ENCODE measurements at regions not wholly inside any gene's neighbourhood (a gene's known extent, or its start where the extent isn't known, plus 50 kb on each side); places are given as distances from the start of the nearest gene placed in this dataset.
"Not testable (repeated sequence)": the region's sequence is repeated elsewhere in the genome, so short reads cannot be mapped to it uniquely, and the experiment has no call there.

GRCh38 chr3:184472723-184473428 lies 88.7 kb upstream of the EPHB3 start:
- DNase-seq: peak in 1 of 10 donors; percentile 39
- intact Hi-C loops (cut with DNase I): no loop called here

DNA sequence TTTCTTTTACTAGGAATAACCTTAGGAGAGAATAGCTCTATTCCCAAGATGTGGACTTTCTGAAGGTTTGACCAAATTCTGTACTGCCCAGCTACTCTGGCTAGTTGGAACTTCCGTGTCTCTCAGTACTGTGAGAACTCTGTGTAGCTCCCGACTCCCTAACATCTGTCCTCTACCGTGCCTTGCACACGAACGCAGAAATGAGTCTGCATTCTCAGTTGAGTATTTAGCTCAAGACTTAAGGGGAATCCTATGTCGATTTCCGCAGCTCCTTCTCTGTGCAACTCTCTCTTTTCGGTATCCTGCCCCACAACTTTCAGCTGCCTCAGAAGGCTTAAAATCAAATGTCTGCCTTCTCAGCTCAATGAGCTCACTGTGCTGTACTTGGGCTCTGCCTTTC lies 86.7 kb upstream of the EPHB3 start:
- peak in 1 of 10 donors; percentile 12 for DNase-seq
- intact Hi-C loops (cut with DNase I): no loop called here

- intact Hi-C loops (cut with DNase I): no loop called here
- peak in 1 of 10 donors; percentile 8 for DNase-seq
These were observed 83.6 kb upstream of the EPHB3 start for GRCh38 chr3:184477940-184478339.

GRCh38 chr3:184479426-184480126 lies 82.0 kb upstream of the EPHB3 start:
- intact Hi-C loops (cut with DNase I): no loop called here
- no peak for DNase-seq

DNA sequence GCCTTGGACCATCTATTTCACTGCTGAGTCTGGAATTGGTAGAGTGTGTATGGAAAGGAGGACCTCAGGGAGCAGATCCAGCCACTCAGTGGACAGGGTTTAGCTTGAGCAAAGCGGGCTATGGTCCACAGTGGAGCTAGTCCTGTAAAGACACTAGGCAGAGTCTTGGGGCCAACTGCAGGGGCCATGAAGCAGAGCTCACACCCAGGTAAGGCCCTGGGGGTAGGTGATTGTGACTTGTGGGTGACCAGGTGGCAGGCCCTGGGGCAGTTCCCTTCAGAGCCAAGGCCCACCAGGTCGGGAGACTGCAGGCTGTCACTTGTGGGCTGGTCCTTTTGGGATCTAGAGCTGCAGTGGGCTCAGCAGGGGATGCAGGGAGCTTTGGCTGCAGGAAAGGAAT lies 80.8 kb upstream of the EPHB3 start:
- peak in 1 of 10 donors; percentile 39 for DNase-seq
- intact Hi-C loops (cut with DNase I): no loop called here

DNA sequence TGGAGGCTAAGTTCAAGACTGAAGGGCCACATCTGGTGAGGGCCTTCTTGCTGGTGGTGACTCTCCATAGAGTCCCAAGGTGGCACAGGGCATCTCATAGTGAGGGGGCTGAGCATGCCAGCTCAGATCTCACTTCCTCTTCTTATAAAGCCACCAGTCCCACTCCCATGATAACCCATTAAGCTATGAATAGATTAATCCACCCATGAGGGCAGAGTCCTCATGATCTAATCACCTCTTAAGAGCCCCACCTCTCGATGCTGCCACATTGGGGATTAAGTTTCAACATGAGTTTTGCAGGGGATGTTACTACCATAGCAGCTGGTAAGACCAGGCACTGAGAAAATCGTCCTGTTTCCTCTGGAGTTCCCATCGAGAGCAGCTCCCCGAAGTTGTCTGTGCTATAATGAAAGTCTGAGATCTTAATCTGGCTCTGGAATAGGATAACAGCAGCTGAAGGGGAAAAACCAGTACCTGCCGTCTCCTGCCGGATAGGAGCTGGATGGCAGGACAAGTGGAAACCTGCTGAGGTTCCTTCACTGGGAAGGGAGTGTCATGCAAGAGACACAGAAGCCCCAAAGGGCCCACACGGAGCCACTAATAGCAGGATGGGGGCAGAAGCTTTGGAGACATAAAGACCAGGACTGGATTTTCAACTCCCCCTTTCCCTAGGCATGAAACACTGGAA lies 79.5 kb upstream of the EPHB3 start:
- peak in 1 of 10 donors; percentile 22 for DNase-seq
- intact Hi-C loops (cut with DNase I): no loop called here

- no peak for DNase-seq
- intact Hi-C loops (cut with DNase I): no loop called here
These were observed 76.3 kb upstream of the EPHB3 start for GRCh38 chr3:184485241-184485640.

DNA sequence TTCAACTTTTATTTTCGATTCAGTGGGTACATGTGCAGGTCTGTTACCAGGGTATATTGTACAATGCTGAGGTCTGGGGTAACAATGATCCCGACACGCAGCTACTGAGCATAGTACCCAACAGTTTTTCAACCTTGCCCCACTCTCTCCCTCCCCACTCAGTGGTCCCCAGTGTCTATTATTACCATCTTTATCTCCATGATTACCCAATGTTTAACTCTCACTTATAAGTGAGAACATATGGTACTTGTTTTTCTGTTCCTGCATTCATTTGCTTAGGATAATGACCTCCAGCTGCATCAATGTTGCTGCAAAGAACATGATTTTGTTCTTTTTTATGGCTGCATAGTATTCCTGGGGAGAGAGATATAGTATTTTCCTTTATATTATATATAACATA lies 75.7 kb upstream of the EPHB3 start:
- no peak for DNase-seq
- intact Hi-C loops (cut with DNase I): no loop called here

GRCh38 chr3:184486614-184487013 lies 75.0 kb upstream of the EPHB3 start:
- DNase-seq: no peak
- intact Hi-C loops (cut with DNase I): no loop called here

- intact Hi-C loops (cut with DNase I): no loop called here
- DNase-seq: no peak
These were observed 73.0 kb upstream of the EPHB3 start for GRCh38 chr3:184488577-184488976.

GRCh38 chr3:184489268-184489841 lies 72.2 kb upstream of the EPHB3 start:
- intact Hi-C loops (cut with DNase I): no loop called here
- peak in 1 of 10 donors; percentile 12 for DNase-seq

DNA sequence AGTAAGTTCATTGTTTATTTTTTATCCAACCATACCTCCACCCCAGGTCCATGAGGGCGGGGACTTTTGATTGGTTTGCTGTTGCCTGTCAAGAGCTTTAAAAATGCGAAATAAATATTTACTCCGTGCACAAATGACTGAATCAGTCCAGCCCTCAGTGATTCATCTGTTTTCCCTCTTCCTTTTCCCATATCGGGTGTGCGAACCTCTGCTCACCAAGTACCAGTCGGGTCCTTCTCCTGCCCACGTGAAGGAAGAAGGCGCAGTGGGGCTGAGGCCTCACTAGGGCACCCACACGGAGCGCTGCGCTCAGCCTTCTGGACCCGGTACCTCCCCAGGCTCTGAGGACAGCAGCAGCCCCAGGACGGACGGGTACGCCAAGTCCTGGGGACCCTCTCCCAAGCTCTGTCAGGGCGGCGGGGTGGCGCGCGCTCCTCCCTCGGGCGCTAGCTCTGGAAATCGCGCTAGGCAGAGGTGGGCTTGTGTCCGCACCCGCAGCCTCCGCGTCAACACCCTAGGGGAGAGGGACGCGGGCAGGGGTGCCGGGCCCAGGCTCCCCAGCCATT lies 70.5 kb upstream of the EPHB3 start:
- intact Hi-C loops (cut with DNase I): no loop called here
- no peak for DNase-seq

- intact Hi-C loops (cut with DNase I): no loop called here
- peak in 2 of 10 donors; percentile 4 to 16 for DNase-seq
These were observed 69.5 kb upstream of the EPHB3 start for GRCh38 chr3:184491867-184492615.

DNA sequence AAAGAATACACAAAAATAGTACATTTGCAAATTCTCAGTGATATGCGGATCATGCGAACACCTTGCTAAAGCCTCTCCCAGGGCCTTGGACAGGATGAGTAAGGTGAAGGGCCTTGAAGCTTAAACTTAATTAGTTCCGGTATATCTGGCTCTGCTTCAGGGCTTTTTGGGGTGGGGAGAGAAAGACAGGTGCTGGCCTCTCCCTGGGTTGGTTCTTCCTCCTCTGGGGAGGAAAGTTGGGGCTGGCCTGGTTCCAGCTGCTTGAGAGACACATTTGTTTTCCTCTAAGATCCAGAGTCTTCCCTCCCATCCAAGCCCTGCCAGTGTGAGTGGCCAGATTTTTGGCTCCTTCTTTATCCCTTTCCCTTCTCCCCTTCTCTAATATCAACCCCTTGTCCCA lies 64.7 kb upstream of the EPHB3 start:
- intact Hi-C loops (cut with DNase I): no loop called here
- DNase-seq: no peak

- intact Hi-C loops (cut with DNase I): no loop called here
These were observed 63.8 kb upstream of the EPHB3 start for GRCh38 chr3:184497804-184498203.

GRCh38 chr3:184498986-184499606 lies 62.5 kb upstream of the EPHB3 start:
- DNase-seq: no peak

More at GRCh38 chr3:184497804-184498203, 63.8 kb upstream of the EPHB3 start:
- DNase-seq: no peak

DNA sequence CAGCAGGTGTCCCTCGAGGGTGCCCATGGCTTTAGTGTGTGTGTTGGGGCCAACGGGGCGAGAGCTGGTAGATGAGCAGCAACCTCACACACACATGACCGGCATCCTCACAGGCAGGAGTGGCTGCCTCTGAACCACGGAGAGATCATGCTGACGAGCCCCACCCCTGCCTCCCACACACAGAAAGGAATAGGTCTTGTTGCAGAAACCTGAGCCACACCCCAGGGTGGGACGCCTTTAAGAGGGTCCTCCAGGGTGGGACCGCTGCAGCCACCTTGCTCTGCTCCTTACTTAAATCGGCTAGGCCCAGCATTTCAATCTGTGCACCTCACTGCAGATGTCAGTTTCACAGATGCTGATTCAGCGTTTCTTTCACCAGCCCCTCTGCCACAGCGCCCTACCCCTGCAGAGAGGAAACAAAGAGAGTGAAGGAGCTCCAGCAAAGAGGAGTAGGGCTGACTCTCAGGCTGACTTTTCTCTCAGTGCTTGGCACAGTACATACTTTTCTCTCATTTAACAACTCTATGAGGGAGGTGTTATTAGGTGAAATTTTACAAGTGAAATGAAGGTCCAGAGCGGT lies 61.2 kb upstream of the EPHB3 start:
- intact Hi-C loops (cut with DNase I): no loop called here

More at GRCh38 chr3:184498986-184499606, 62.5 kb upstream of the EPHB3 start:
- intact Hi-C loops (cut with DNase I): no loop called here

DNA sequence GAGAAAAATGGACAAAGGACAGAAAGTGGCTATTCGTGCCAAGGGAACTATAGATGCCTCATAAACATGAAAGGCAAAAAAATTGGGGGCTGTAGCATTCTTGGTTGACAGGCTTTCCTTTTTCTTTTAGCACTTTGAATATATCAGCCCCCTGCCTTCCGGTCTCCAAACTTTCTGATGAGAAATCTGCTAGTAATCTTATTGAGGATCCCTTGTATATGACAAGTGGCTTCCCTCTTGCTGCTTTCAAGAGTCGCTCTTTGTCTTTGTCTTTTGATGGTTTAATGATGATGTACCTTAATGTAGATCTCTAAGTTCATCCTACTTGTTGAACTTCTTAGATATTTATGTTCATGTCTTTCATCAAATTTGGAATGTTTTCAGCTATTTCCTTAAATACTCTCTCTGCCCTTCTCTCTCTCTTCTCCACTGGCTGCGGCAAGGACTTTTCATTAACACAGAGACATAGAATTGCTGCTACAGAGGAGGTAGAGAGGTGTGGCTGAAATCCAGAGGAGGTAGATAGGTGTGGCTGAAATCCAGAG lies 59.4 kb upstream of the EPHB3 start:
- intact Hi-C loops (cut with DNase I): no loop called here
- DNase-seq: no peak

More for the DNA sequence above, 61.2 kb upstream of the EPHB3 start:
- DNase-seq: no peak

- intact Hi-C loops (cut with DNase I); DNase-seq: not testable (repeated sequence)
These were observed 58.7 kb upstream of the EPHB3 start for GRCh38 chr3:184502841-184503240.
